ENCODE measurements at regions not wholly inside any gene's neighbourhood (a gene's known extent, or its start where the extent isn't known, plus 50 kb on each side); places are given as distances from the start of the nearest gene placed in this dataset.

GRCh38 chr4:127001933-127002332 is 630.8 kb upstream of the INTU start:
- no peaks in the 10 kb centered on the region for H3K9me1 ChIP-seq (replicated peaks; ENCODE audit: control insufficient read depth, extremely low read depth, insufficient read depth, low read length)
- TF ChIP-seq CTCF (IDR thresholded peaks at IDR 0.05; ENCODE audit: extremely low read depth in 1 of 2, insufficient read depth in 1 of 2, low read depth in 1 of 2, low read length in 2 of 2) (no peak), JUN (IDR thresholded peaks at IDR 0.05; ENCODE audit: borderline replicate concordance, insufficient read depth, insufficient read length, low read depth) (no peak), EZH2 (IDR thresholded peaks at IDR 0.05; ENCODE audit: borderline replicate concordance, low read depth, low read length, severe bottlenecking) (no peak), POLR2A (IDR thresholded peaks at IDR 0.05; ENCODE audit: low read depth, low read length) (no peak), POLR2AphosphoS5 (IDR thresholded peaks at IDR 0.05; ENCODE audit: insufficient read depth, low read depth, low read length) (no peak), MAX (IDR thresholded peaks at IDR 0.05; ENCODE audit: insufficient read depth, insufficient read length) (no peak), MYC (IDR thresholded peaks at IDR 0.05; ENCODE audit: low read depth, low read length) (no peak), FOS (IDR thresholded peaks at IDR 0.05; ENCODE audit: borderline replicate concordance, insufficient read depth, low read length) (no peak), GATA2 (IDR thresholded peaks at IDR 0.05; ENCODE audit: insufficient read depth, insufficient read length, low read depth, low read length) (no peak)
- intact Hi-C loops (cut with micrococcal nuclease), result no loop called here
- no peak overlapping the region for H3K27ac ChIP-seq (ENCODE audit: insufficient read depth, low read depth, low read length)
- no peaks in the 10 kb centered on the region for H3K4me1 ChIP-seq (ENCODE audit: control insufficient read depth, extremely low read depth, insufficient read depth, low read length)
- no peak overlapping the region for H3K4me2 ChIP-seq (ENCODE audit: insufficient read depth, low read length)
- CTCF ChIA-PET, result no interaction called here
- no peak overlapping the region for H2AFZ ChIP-seq (ENCODE audit: low read depth, low read length)
- H3K36me3 ChIP-seq (ENCODE audit: control insufficient read depth in 2 of 2, extremely low read depth in 1 of 2, insufficient read depth in 2 of 2, low read length in 2 of 2), result no peaks in the 10 kb centered on the region
- dilution Hi-C loops (cut with MboI; ENCODE audit: extremely low pct_ligation_motif_present, low sequenced_read_pairs), result no loop called here
- no peaks in the 10 kb centered on the region for H3K27me3 ChIP-seq (ENCODE audit: control insufficient read depth in 2 of 2, insufficient read depth in 2 of 2, low read length in 2 of 2)
- POLR2A ChIA-PET, result no interaction called here
- H3K9ac ChIP-seq (replicated peaks; ENCODE audit: extremely low read depth, insufficient read depth, low read length), result no peak overlapping the region
- no peaks in the 10 kb centered on the region for H3K9me3 ChIP-seq (replicated peaks; ENCODE audit: control insufficient read depth, insufficient read depth, low read length)
- FAIRE-seq (no peak), DNase-seq (ENCODE audit: low read depth, low spot score) (no peak)
- H4K20me1 ChIP-seq (replicated peaks; ENCODE audit: control insufficient read depth, extremely low read depth, insufficient read depth, low read length), result no peaks in the 10 kb centered on the region
- no peak overlapping the region for H3K4me3 ChIP-seq (replicated peaks in 1 of 3; ENCODE audit: insufficient read depth in 1 of 3, low read depth in 1 of 3, low read length in 3 of 3)
- H3K79me2 ChIP-seq (ENCODE audit: control insufficient read depth, insufficient read depth, low read length), result no peaks in the 10 kb centered on the region
- no TSS peak for BruUV-seq (replicated peaks)
